ENCODE measurements at regions not wholly inside any gene's neighbourhood (a gene's known extent, or its start where the extent isn't known, plus 50 kb on each side); places are given as distances from the start of the nearest gene placed in this dataset.

DNA sequence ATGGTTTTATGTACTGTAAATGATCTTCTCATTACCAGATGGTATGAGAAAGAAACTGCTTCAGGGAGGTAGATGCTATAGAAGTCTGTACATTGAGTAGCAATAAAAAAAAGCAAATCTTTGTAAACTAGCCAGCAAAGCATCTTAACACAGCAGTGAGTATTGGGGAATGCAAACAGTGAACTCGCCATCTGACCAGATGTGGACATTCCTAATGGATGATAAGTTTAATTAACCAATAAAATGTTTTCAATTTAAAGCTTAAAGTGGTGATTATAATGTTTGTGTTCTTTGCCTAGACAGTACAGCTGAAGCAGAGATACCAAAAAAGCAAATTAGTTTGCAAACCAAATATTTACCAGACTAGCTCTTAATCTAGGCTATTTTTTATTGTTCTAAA lies 1144.2 kb downstream of the FAT4 start:
- Histone ChIP-seq H3K4me2 (ENCODE audit: low read length) (no peak overlapping the region), H3K4me3 (ENCODE audit: low read length) (no peak overlapping the region), H3K9me3 (ENCODE audit: insufficient read depth, low read length) (no peaks in the 10 kb centered on the region), H3K9ac (ENCODE audit: low read length) (no peak overlapping the region), H4K20me1 (ENCODE audit: insufficient read depth, low read length) (no peaks in the 10 kb centered on the region), H3K4me1 (ENCODE audit: low read length) (no peaks in the 10 kb centered on the region), H3K27ac (ENCODE audit: low read length) (no peak overlapping the region), H3K79me2 (ENCODE audit: low read length) (no peaks in the 10 kb centered on the region), H3K36me3 (replicated peaks; ENCODE audit: low read depth, low read length) (no peaks in the 10 kb centered on the region), H3K27me3 (ENCODE audit: low read depth, low read length) (no peaks in the 10 kb centered on the region), H2AFZ (ENCODE audit: low read depth, low read length) (no peak overlapping the region)
- no peak for TF ChIP-seq EZH2phosphoT487 (IDR thresholded peaks at IDR 0.05; ENCODE audit: low read depth)
- TF ChIP-seq, protein P1, sequence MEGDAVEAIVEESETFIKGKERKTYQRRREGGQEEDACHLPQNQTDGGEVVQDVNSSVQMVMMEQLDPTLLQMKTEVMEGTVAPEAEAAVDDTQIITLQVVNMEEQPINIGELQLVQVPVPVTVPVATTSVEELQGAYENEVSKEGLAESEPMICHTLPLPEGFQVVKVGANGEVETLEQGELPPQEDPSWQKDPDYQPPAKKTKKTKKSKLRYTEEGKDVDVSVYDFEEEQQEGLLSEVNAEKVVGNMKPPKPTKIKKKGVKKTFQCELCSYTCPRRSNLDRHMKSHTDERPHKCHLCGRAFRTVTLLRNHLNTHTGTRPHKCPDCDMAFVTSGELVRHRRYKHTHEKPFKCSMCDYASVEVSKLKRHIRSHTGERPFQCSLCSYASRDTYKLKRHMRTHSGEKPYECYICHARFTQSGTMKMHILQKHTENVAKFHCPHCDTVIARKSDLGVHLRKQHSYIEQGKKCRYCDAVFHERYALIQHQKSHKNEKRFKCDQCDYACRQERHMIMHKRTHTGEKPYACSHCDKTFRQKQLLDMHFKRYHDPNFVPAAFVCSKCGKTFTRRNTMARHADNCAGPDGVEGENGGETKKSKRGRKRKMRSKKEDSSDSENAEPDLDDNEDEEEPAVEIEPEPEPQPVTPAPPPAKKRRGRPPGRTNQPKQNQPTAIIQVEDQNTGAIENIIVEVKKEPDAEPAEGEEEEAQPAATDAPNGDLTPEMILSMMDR (IDR thresholded peaks at IDR 0.05; ENCODE audit: low read depth, low read length), result no peak

- H3K9me3 ChIP-seq (ENCODE audit: insufficient read depth, low read length), result no peaks in the 10 kb centered on the region
- no peaks in the 10 kb centered on the region for H3K4me1 ChIP-seq (ENCODE audit: low read length)
- no peaks in the 10 kb centered on the region for H4K20me1 ChIP-seq (ENCODE audit: insufficient read depth, low read length)
- no peak for TF ChIP-seq EZH2phosphoT487 (IDR thresholded peaks at IDR 0.05; ENCODE audit: low read depth)
- TF ChIP-seq, protein P1 (IDR thresholded peaks at IDR 0.05; ENCODE audit: low read depth, low read length), result no peak
- no peak overlapping the region for H3K4me3 ChIP-seq (ENCODE audit: low read length)
- H3K36me3 ChIP-seq (replicated peaks; ENCODE audit: low read depth, low read length), result no peaks in the 10 kb centered on the region
- no peak overlapping the region for H3K4me2 ChIP-seq (ENCODE audit: low read length)
- no peak overlapping the region for H3K27ac ChIP-seq (ENCODE audit: low read length)
- no peak overlapping the region for H3K9ac ChIP-seq (ENCODE audit: low read length)
- no peaks in the 10 kb centered on the region for H3K79me2 ChIP-seq (ENCODE audit: low read length)
- H3K27me3 ChIP-seq (ENCODE audit: low read depth, low read length), result no peaks in the 10 kb centered on the region
- no peak overlapping the region for H2AFZ ChIP-seq (ENCODE audit: low read depth, low read length)
Observed at GRCh38 chr4:126465341-126465740, 1150.6 kb downstream of the FAT4 start.

GRCh38 chr4:126466848-126467247 lies 1152.1 kb downstream of the FAT4 start:
- Histone ChIP-seq H3K79me2 (ENCODE audit: low read length) (no peaks in the 10 kb centered on the region), H3K27ac (ENCODE audit: low read length) (no peak overlapping the region)

DNA sequence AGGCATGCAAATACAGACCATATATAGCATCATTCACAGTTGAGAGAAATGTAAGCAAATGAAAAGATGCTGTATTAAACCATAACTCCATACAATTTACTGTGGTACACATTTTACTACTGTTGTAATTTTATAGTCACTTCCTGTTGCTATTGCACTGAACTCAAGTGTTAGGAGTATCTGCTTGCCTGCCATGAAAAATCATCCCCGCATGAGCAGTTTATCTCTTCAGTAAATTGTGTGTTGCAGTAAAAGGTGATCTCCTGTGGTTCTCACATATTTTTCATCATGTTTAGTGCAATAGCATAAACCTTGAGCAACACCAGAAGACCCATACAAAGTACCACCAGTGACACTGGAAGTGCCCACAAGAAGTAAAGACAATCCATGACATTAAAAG lies 1153.4 kb downstream of the FAT4 start:
- H4K20me1 ChIP-seq (ENCODE audit: insufficient read depth, low read length), result no peaks in the 10 kb centered on the region
- H3K79me2 ChIP-seq (ENCODE audit: low read length), result no peaks in the 10 kb centered on the region
- H3K9ac ChIP-seq (ENCODE audit: low read length), result no peak overlapping the region
- H3K27me3 ChIP-seq (ENCODE audit: low read depth, low read length), result no peaks in the 10 kb centered on the region
- no peaks in the 10 kb centered on the region for H3K4me1 ChIP-seq (ENCODE audit: low read length)
- no peak overlapping the region for H3K4me2 ChIP-seq (ENCODE audit: low read length)
- no peak overlapping the region for H3K4me3 ChIP-seq (ENCODE audit: low read length)
- no peak overlapping the region for H2AFZ ChIP-seq (ENCODE audit: low read depth, low read length)
- H3K36me3 ChIP-seq (replicated peaks; ENCODE audit: low read depth, low read length), result no peaks in the 10 kb centered on the region
- H3K27ac ChIP-seq (ENCODE audit: low read length), result no peak overlapping the region
- no peaks in the 10 kb centered on the region for H3K9me3 ChIP-seq (ENCODE audit: insufficient read depth, low read length)
- TF ChIP-seq EZH2phosphoT487 (IDR thresholded peaks at IDR 0.05; ENCODE audit: low read depth), result no peak
- TF ChIP-seq, protein P1 (IDR thresholded peaks at IDR 0.05; ENCODE audit: low read depth, low read length), result no peak

More at GRCh38 chr4:126466848-126467247, 1152.1 kb downstream of the FAT4 start:
- H2AFZ ChIP-seq (ENCODE audit: low read depth, low read length), result no peak overlapping the region
- H3K27me3 ChIP-seq (ENCODE audit: low read depth, low read length), result no peaks in the 10 kb centered on the region
- H3K4me3 ChIP-seq (ENCODE audit: low read length), result no peak overlapping the region
- H4K20me1 ChIP-seq (ENCODE audit: insufficient read depth, low read length), result no peaks in the 10 kb centered on the region
- no peaks in the 10 kb centered on the region for H3K9me3 ChIP-seq (ENCODE audit: insufficient read depth, low read length)
- no peaks in the 10 kb centered on the region for H3K4me1 ChIP-seq (ENCODE audit: low read length)
- H3K36me3 ChIP-seq (replicated peaks; ENCODE audit: low read depth, low read length), result no peaks in the 10 kb centered on the region
- TF ChIP-seq, protein P1 (IDR thresholded peaks at IDR 0.05; ENCODE audit: low read depth, low read length), result no peak
- TF ChIP-seq EZH2phosphoT487 (IDR thresholded peaks at IDR 0.05; ENCODE audit: low read depth), result no peak
- H3K4me2 ChIP-seq (ENCODE audit: low read length), result no peak overlapping the region
- no peak overlapping the region for H3K9ac ChIP-seq (ENCODE audit: low read length)
